Testis (tissue), 2 donors: ENCODE measurements at regions not wholly inside any gene's neighbourhood (a gene's known extent, or its start where the extent isn't known, plus 50 kb on each side); places are given as distances from the start of the nearest gene placed in this dataset.

ENCODE experiments used
- DNase-seq: peaks from one replicate; pipeline ENCODE4 v3.0.0-alpha.2; 2019
- H3K27ac ChIP-seq, 2 donors: fragments of 200-600 bp; sonication (generic); one replicate each; pipeline ENCODE4 v1.5.1; 2019
- H3K27me3 ChIP-seq: fragments of 200-600 bp; sonication (generic); one replicate; pipeline ENCODE4 v1.5.1; 2019
- H3K36me3 ChIP-seq: fragments of 200-600 bp; sonication (generic); one replicate; pipeline ENCODE4 v1.5.1; 2017; ENCODE audit warnings: low read depth; ENCODE audit errors: missing control alignments
- H3K4me1 ChIP-seq: fragments of 200-600 bp; sonication (generic); one replicate; pipeline ENCODE4 v1.5.1; 2019
- H3K4me3 ChIP-seq, 2 donors: fragments of 200-600 bp; sonication (generic); one replicate each; pipeline ENCODE4 v1.5.1; 2017 to 2019
- H3K9me3 ChIP-seq: fragments of 200-600 bp; sonication (generic); one replicate; pipeline ENCODE4 v1.5.1; 2017
- CTCF ChIP-seq, 3 experiments: fragments of 450-650 bp in 2 of 3; fragments of 200-600 bp in 1 of 3; sonication (generic) in 1 of 3; IDR thresholded peaks; one replicate each; pipeline ENCODE4 v1.5.1; 2016 to 2019; ENCODE audit warnings: antibody characterized with exemption in 3 of 3, mild to moderate bottlenecking in 2 of 3, moderate library complexity in 1 of 3
- POLR2A ChIP-seq: fragments of 450-650 bp; IDR thresholded peaks from one replicate; pipeline ENCODE4 v1.6.1; 2017; ENCODE audit warnings: antibody characterized with exemption, mild to moderate bottlenecking, moderate library complexity
- WGBS, 2 donors: methylation state at CpG; one replicate each; pipeline ENCODE4 v1.1.5; 2018; 5-methylcytosine and 5-hydroxymethylcytosine counted together
- intact Hi-C: fragments of 100-400 bp; cut with DNase I; formaldehyde crosslinking; loops from one replicate; pipeline ENCODE4 v1.15.1; 2023; ENCODE audit warnings: low total_unique reads

- WGBS, 2 donors, result 86 to 90% methylated on average over 2 of the region's 2 CpGs
- Histone ChIP-seq H3K27me3 (no peaks in the 10 kb centered on the region), H3K9me3 (no peaks in the 10 kb centered on the region), H3K36me3 (no peaks in the 10 kb centered on the region), H3K27ac (no peak overlapping the region), H3K4me1 (no peaks in the 10 kb centered on the region), H3K4me3 (no peak overlapping the region)
- no peak for DNase-seq
- intact Hi-C loops, result no loop called here
- no peak for TF ChIP-seq CTCF (IDR thresholded peaks at IDR 0.05)
- TF ChIP-seq POLR2A, result no peak
Measured at GRCh38 chr4:95898226-95898625, 58.3 kb downstream of the PDHA2 start.

- H3K27me3 ChIP-seq, result no peaks in the 10 kb centered on the region
- H3K9me3 ChIP-seq, result no peaks in the 10 kb centered on the region
- H3K27ac ChIP-seq, result no peak overlapping the region
- DNase-seq, result no peak
- no peaks in the 10 kb centered on the region for H3K4me1 ChIP-seq
- TF ChIP-seq CTCF (IDR thresholded peaks at IDR 0.05), result no peak
- TF ChIP-seq POLR2A, result no peak
- WGBS, 2 donors, result 82 to 88% methylated on average over 1 of the region's 1 CpG
- H3K4me3 ChIP-seq, result no peak overlapping the region
- no peaks in the 10 kb centered on the region for H3K36me3 ChIP-seq
- intact Hi-C loops, result no loop called here
Measured at GRCh38 chr4:95909211-95909610, 69.3 kb downstream of the PDHA2 start.

- Histone ChIP-seq H3K27ac (no peak overlapping the region), H3K27me3 (no peaks in the 10 kb centered on the region), H3K4me1 (no peaks in the 10 kb centered on the region), H3K9me3 (no peaks in the 10 kb centered on the region), H3K36me3 (no peaks in the 10 kb centered on the region), H3K4me3 (no peak overlapping the region)
- no peak for TF ChIP-seq CTCF (IDR thresholded peaks at IDR 0.05)
- no peak for TF ChIP-seq POLR2A
- DNase-seq, result no peak
- intact Hi-C loops, result no loop called here
- 63 to 86% methylated on average over 2 of the region's 2 CpGs for WGBS, 2 donors
Measured at GRCh38 chr4:95910749-95911148, 70.9 kb downstream of the PDHA2 start.

- no peak overlapping the region for H3K27ac ChIP-seq
- intact Hi-C loops, result no loop called here
- no peaks in the 10 kb centered on the region for H3K4me1 ChIP-seq
- no peaks in the 10 kb centered on the region for H3K36me3 ChIP-seq
- DNase-seq, result no peak
- no peak overlapping the region for H3K4me3 ChIP-seq
- H3K9me3 ChIP-seq, result no peaks in the 10 kb centered on the region
- H3K27me3 ChIP-seq, result no peaks in the 10 kb centered on the region
- TF ChIP-seq POLR2A (no peak), CTCF (IDR thresholded peaks at IDR 0.05) (no peak)
Measured at GRCh38 chr4:95921470-95921869, 81.6 kb downstream of the PDHA2 start.

GRCh38 chr4:95929448-95930064 is 89.7 kb downstream of the PDHA2 start:
- intact Hi-C loops, result no loop called here
- Histone ChIP-seq H3K4me1 (no peaks in the 10 kb centered on the region), H3K9me3 (no peaks in the 10 kb centered on the region), H3K36me3 (no peaks in the 10 kb centered on the region), H3K4me3 (no peak overlapping the region), H3K27ac (no peak overlapping the region), H3K27me3 (no peaks in the 10 kb centered on the region)
- DNase-seq, result no peak
- 44 to 61% methylated on average over 1 of the region's 1 CpG for WGBS, 2 donors
- TF ChIP-seq POLR2A (no peak), CTCF (IDR thresholded peaks at IDR 0.05) (no peak)
